SK-N-SH treated with all-trans-retinoic acid at 6 μM for 48 hours (cell line): ENCODE measurements at regions not wholly inside any gene's neighbourhood (a gene's known extent, or its start where the extent isn't known, plus 50 kb on each side); places are given as distances from the start of the nearest gene placed in this dataset.

ENCODE experiments used
- ESRRG ChIP-seq: fragments of 250-450 bp; sonication (Bioruptor Pico); IDR thresholded peaks from 2 replicates; pipeline ENCODE4 v1.6.1; 2021; ENCODE audit warnings: mild to moderate bottlenecking
- ISL1 ChIP-seq: fragments of 250-450 bp; sonication (Bioruptor Pico); IDR thresholded peaks from 2 replicates; pipeline ENCODE4 v2.1.2; 2022; ENCODE audit warnings: mild to moderate bottlenecking, moderate library complexity
- OSR1 ChIP-seq: fragments of 250-450 bp; sonication (Bioruptor Pico); IDR thresholded peaks from 2 replicates; pipeline ENCODE4 v1.8.0; 2022; ENCODE audit warnings: moderate library complexity, mild to moderate bottlenecking, inconsistent platforms
- RARB ChIP-seq: fragments of 250-450 bp; sonication (Bioruptor Pico); IDR thresholded peaks from 2 replicates; pipeline ENCODE4 v1.8.0; 2021; ENCODE audit warnings: mild to moderate bottlenecking, moderate library complexity
- ZFP30 ChIP-seq: fragments of 450-650 bp; formaldehyde crosslinking; IDR thresholded peaks from 2 replicates; pipeline ENCODE4 v1.5.0; 2022; ENCODE audit warnings: mild to moderate bottlenecking, moderate library complexity
- ZNF70 ChIP-seq: fragments of 450-650 bp; formaldehyde crosslinking; IDR thresholded peaks from 2 replicates; pipeline ENCODE4 v1.5.0; 2020; ENCODE audit warnings: mild to moderate bottlenecking, moderate library complexity
- TF ChIP-seq, protein P1 (sequence below): fragments of 250-450 bp; sonication (Bioruptor Pico); IDR thresholded peaks from 2 replicates; pipeline ENCODE4 v1.8.0; 2020; ENCODE audit warnings: mild to moderate bottlenecking, moderate library complexity, borderline replicate concordance

DNA sequence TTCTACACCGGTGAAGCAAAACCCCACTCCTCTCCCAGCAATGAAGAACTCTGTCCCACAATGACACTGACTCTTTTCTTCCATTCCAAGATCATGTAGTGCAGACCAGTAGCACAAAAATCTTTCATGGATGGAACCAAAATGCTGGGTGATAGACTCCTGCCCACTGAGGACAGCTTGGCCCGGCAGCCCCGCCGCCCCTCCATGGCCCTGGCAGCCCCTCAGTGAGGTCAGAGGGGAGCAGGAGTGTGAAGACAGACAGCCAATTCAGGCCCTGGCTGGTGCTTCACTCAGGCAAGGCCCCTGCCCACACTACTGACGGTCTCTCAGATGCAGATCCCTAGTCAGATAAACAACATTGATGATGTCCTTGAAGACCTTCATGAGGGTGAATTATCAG is 131.9 kb upstream of the SYNDIG1 start:
- TF ChIP-seq ZNF70 (no peak), ISL1 (CRISPR knock-in tag) (no peak), OSR1 (no peak), RARB (CRISPR knock-in tag) (no peak), ESRRG (CRISPR knock-in tag) (no peak), ZFP30 (no peak)
- TF ChIP-seq, protein P1, sequence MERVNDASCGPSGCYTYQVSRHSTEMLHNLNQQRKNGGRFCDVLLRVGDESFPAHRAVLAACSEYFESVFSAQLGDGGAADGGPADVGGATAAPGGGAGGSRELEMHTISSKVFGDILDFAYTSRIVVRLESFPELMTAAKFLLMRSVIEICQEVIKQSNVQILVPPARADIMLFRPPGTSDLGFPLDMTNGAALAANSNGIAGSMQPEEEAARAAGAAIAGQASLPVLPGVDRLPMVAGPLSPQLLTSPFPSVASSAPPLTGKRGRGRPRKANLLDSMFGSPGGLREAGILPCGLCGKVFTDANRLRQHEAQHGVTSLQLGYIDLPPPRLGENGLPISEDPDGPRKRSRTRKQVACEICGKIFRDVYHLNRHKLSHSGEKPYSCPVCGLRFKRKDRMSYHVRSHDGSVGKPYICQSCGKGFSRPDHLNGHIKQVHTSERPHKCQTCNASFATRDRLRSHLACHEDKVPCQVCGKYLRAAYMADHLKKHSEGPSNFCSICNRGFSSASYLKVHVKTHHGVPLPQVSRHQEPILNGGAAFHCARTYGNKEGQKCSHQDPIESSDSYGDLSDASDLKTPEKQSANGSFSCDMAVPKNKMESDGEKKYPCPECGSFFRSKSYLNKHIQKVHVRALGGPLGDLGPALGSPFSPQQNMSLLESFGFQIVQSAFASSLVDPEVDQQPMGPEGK (CRISPR knock-in tag), result no peak
